ENCODE measurements at regions not wholly inside any gene's neighbourhood (a gene's known extent, or its start where the extent isn't known, plus 50 kb on each side); places are given as distances from the start of the nearest gene placed in this dataset.

DNA sequence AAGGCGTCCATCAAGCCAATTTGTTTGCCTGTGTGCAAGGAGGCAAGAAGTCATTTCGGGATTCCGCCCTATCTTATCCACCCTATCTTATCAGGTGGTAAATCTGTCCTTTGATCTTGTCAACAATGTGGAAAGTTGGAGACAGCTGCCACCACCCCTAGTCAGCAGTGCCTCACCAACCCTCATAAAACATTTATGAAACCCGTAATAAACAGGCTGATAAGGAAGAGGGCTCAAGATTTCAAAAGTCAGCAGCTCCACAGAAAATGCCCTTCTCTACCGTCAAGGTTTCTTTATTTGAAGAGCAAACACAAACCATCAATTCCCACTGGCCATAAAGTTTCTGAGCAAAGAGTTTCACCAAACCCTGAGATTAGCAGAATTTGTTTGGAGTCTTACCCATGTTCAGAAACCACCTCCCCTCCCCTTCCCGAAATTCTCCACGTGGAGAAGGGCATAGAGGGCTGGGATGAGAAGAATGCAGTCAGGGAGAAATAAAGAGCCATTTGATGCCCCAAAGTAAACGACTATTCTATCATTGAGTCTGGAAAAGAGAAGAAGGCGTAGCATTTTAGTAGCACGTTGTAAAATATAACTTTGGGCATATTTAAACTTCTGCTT, 196.0 kb upstream of the GPR12 start:
- H2AFZ ChIP-seq (ENCODE audit: low read length): no peak overlapping the region
- H3K9me3 ChIP-seq (ENCODE audit: insufficient read depth in 2 of 2, low read depth in 1 of 2, low read length in 1 of 2): no peaks in the 10 kb centered on the region
- no peak for FAIRE-seq
- ChIA-PET CTCF (ENCODE audit: partially characterized antibody) (interaction anchor here (0.7 to 2.3 kb wide), 8 partner anchors 10 to 405 kb away, joined by 3 to 12 read pairs (median 3); no protein-coding TSS in a partner anchor), POLR2A (ENCODE audit: partially characterized antibody) (no interaction called here)
- no peak overlapping the region for H3K27ac ChIP-seq (ENCODE audit: low read depth, low read length)
- no peak overlapping the region for H3K14ac ChIP-seq (ENCODE audit: insufficient read length)
- H4K91ac ChIP-seq (replicated peaks; ENCODE audit: insufficient read length, low read length): no peak overlapping the region
- WGBS, 2 experiments (ENCODE audit: extremely low coverage in 1 of 2, insufficient coverage in 1 of 2, insufficient read length in 1 of 2, insufficient replicate concordance in 2 of 2, low coverage in 1 of 2, low lambda C conversion rate in 2 of 2, missing lambda C conversion rate in 1 of 2): 72% methylated on average over 10 of the region's 10 CpGs; no CpG with 5 or more reads in 1 of the 2 experiments
- no peaks in the 10 kb centered on the region for H4K20me1 ChIP-seq (replicated peaks in 1 of 2; ENCODE audit: control insufficient read depth in 1 of 2, insufficient read depth in 2 of 2, low read length in 2 of 2)
- H3K36me3 ChIP-seq (ENCODE audit: control insufficient read depth in 2 of 4, insufficient read depth in 4 of 4, low read length in 3 of 4): no peaks in the 10 kb centered on the region
- H3K79me2 ChIP-seq (ENCODE audit: control insufficient read depth in 1 of 2, insufficient read depth in 2 of 2, low read length in 2 of 2): no peaks in the 10 kb centered on the region
- H2BK120ac ChIP-seq (replicated peaks; ENCODE audit: low read depth, low read length): no peak overlapping the region
- no peak overlapping the region for H3K9ac ChIP-seq (replicated peaks in 1 of 4; ENCODE audit: extremely low read depth in 1 of 4, low read depth in 3 of 4, low read length in 3 of 4)
- H3K18ac ChIP-seq (ENCODE audit: extremely low read depth, low read length): no peak overlapping the region
- no peak overlapping the region for H2BK20ac ChIP-seq (ENCODE audit: low read length)
- no peaks in the 10 kb centered on the region for H3K4me1 ChIP-seq (replicated peaks in 1 of 4; ENCODE audit: control insufficient read depth in 3 of 4, insufficient read depth in 4 of 4, low read length in 3 of 4)
- H3K56ac ChIP-seq (replicated peaks; ENCODE audit: insufficient read length, low read depth, low read length): no peak overlapping the region
- H3K27me3 ChIP-seq (replicated peaks in 1 of 4; ENCODE audit: control insufficient read depth in 3 of 4, extremely low read depth in 1 of 4, insufficient read depth in 3 of 4, low read length in 3 of 4): no peaks in the 10 kb centered on the region
- no peak overlapping the region for H2BK15ac ChIP-seq (ENCODE audit: low read length)
- no peak overlapping the region for H3K4me2 ChIP-seq (ENCODE audit: insufficient read depth in 1 of 2, low read depth in 2 of 2, low read length in 2 of 2)
- no peak overlapping the region for H3K23ac ChIP-seq (ENCODE audit: insufficient read length)
- H3K79me1 ChIP-seq (ENCODE audit: low read depth, low read length): no peaks in the 10 kb centered on the region
- H3K4ac ChIP-seq (replicated peaks; ENCODE audit: insufficient read length, low read depth, low read length): no peak overlapping the region
- H2AK5ac ChIP-seq (ENCODE audit: low read depth, low read length): no peak overlapping the region
- TF ChIP-seq EGR1 (IDR thresholded peaks at IDR 0.05; ENCODE audit: borderline replicate concordance, low read depth, low read length) (no peak), MAFK (IDR thresholded peaks at IDR 0.05; ENCODE audit: low read depth, low read length) (no peak), GABPA (IDR thresholded peaks at IDR 0.05; ENCODE audit: borderline replicate concordance, insufficient read depth, low read length) (no peak)
- TF ChIP-seq, protein P1, sequence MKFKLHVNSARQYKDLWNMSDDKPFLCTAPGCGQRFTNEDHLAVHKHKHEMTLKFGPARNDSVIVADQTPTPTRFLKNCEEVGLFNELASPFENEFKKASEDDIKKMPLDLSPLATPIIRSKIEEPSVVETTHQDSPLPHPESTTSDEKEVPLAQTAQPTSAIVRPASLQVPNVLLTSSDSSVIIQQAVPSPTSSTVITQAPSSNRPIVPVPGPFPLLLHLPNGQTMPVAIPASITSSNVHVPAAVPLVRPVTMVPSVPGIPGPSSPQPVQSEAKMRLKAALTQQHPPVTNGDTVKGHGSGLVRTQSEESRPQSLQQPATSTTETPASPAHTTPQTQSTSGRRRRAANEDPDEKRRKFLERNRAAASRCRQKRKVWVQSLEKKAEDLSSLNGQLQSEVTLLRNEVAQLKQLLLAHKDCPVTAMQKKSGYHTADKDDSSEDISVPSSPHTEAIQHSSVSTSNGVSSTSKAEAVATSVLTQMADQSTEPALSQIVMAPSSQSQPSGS (IDR thresholded peaks at IDR 0.05; ENCODE audit: low read length): no peak
- no peaks in the 10 kb centered on the region for H3K23me2 ChIP-seq (ENCODE audit: low read depth, low read length)
- no peak overlapping the region for H4K8ac ChIP-seq (ENCODE audit: extremely low read depth, insufficient read depth, low read length)
- no peak overlapping the region for H4K5ac ChIP-seq (ENCODE audit: insufficient read length, low read depth, low read length)
- H3K4me3 ChIP-seq (ENCODE audit: extremely low read depth in 1 of 4, insufficient read depth in 2 of 4, low read depth in 3 of 4, low read length in 4 of 4): no peak overlapping the region
- no peak overlapping the region for H2BK12ac ChIP-seq (ENCODE audit: low read depth, low read length)
- H2BK5ac ChIP-seq (ENCODE audit: low read depth, low read length): no peak overlapping the region
- DNase-seq (ENCODE audit: low read depth in 1 of 2, low spot score in 2 of 2): no peak

Data from H1 (cell line).